ENCODE measurements at regions not wholly inside any gene's neighbourhood (a gene's known extent, or its start where the extent isn't known, plus 50 kb on each side); places are given as distances from the start of the nearest gene placed in this dataset.

GRCh38 chr12:25054783-25055144 is 105.9 kb upstream of the BCAT1 start:
- no peak for DNase-seq (ENCODE audit: low read depth in 1 of 2, low spot score in 1 of 2)
- Histone ChIP-seq H3K27me3 (ENCODE audit: insufficient read depth, poor library complexity, severe bottlenecking) (no peaks in the 10 kb centered on the region), H3K27ac (replicated peaks) (peak overlapping the region; percentile 99), H3K4me3 (replicated peaks; ENCODE audit: insufficient read depth, low read length) (peak overlapping the region; percentile 64)
- no peak for TF ChIP-seq SPI1 (IDR thresholded peaks at IDR 0.05; ENCODE audit: borderline replicate concordance, low read depth)
- no peak for TF ChIP-seq CTCF (IDR thresholded peaks at IDR 0.05; ENCODE audit: insufficient read depth, low read length)
- TF ChIP-seq REST (IDR thresholded peaks at IDR 0.05; ENCODE audit: insufficient replicate concordance, low read depth) = no peak
- no peak for TF ChIP-seq POLR2AphosphoS5 (IDR thresholded peaks at IDR 0.05; ENCODE audit: low read depth)
- no peak for TF ChIP-seq GABPA (IDR thresholded peaks at IDR 0.05; ENCODE audit: low read depth)

- Histone ChIP-seq H3K4me3 (replicated peaks; ENCODE audit: insufficient read depth, low read length) (peak overlapping the region; percentile 64), H3K27ac (replicated peaks) (peak overlapping the region; percentile 99), H3K27me3 (ENCODE audit: insufficient read depth, poor library complexity, severe bottlenecking) (no peaks in the 10 kb centered on the region)
- DNase-seq (ENCODE audit: low read depth in 1 of 2, low spot score in 1 of 2) = no peak
- TF ChIP-seq POLR2AphosphoS5 (IDR thresholded peaks at IDR 0.05; ENCODE audit: low read depth) (no peak), SPI1 (IDR thresholded peaks at IDR 0.05; ENCODE audit: borderline replicate concordance, low read depth) (peak; percentile 42; the same call in 1 of the 2 replicates), GABPA (IDR thresholded peaks at IDR 0.05; ENCODE audit: low read depth) (no peak)
These were observed 105.3 kb upstream of the BCAT1 start for GRCh38 chr12:25054076-25054782.

GRCh38 chr12:25052914-25053211 is 104.0 kb upstream of the BCAT1 start:
- no peak for DNase-seq (ENCODE audit: low read depth in 1 of 2, low spot score in 1 of 2)
- no peak for TF ChIP-seq SPI1 (IDR thresholded peaks at IDR 0.05; ENCODE audit: borderline replicate concordance, low read depth)
- TF ChIP-seq CTCF (IDR thresholded peaks at IDR 0.05; ENCODE audit: insufficient read depth, low read length) = no peak
- no peak for TF ChIP-seq POLR2AphosphoS5 (IDR thresholded peaks at IDR 0.05; ENCODE audit: low read depth)
- no peak for TF ChIP-seq REST (IDR thresholded peaks at IDR 0.05; ENCODE audit: insufficient replicate concordance, low read depth)
- TF ChIP-seq GABPA (IDR thresholded peaks at IDR 0.05; ENCODE audit: low read depth) = no peak
- Histone ChIP-seq H3K4me3 (replicated peaks; ENCODE audit: insufficient read depth, low read length) (peak overlapping the region; percentile 64), H3K27me3 (ENCODE audit: insufficient read depth, poor library complexity, severe bottlenecking) (no peaks in the 10 kb centered on the region), H3K27ac (replicated peaks) (peak overlapping the region; percentile 99)

- peak; percentile 90; the same call in 1 of the 2 replicates for TF ChIP-seq POLR2AphosphoS5 (IDR thresholded peaks at IDR 0.05; ENCODE audit: low read depth)
- TF ChIP-seq GABPA (IDR thresholded peaks at IDR 0.05; ENCODE audit: low read depth) = no peak
- TF ChIP-seq SPI1 (IDR thresholded peaks at IDR 0.05; ENCODE audit: borderline replicate concordance, low read depth) = peak; percentile 99
- DNase-seq (ENCODE audit: low read depth in 1 of 2, low spot score in 1 of 2) = peak; percentile 78 to 95
- H3K27me3 ChIP-seq (ENCODE audit: insufficient read depth, poor library complexity, severe bottlenecking) = no peaks in the 10 kb centered on the region
- peak overlapping the region; percentile 64 for H3K4me3 ChIP-seq (replicated peaks; ENCODE audit: insufficient read depth, low read length)
- peak overlapping the region; percentile 99 for H3K27ac ChIP-seq (replicated peaks)
These were observed 103.5 kb upstream of the BCAT1 start for GRCh38 chr12:25052196-25052913.

All from HL-60 (cell line).